ENCODE measurements at regions not wholly inside any gene's neighbourhood (a gene's known extent, or its start where the extent isn't known, plus 50 kb on each side); places are given as distances from the start of the nearest gene placed in this dataset.

DNA sequence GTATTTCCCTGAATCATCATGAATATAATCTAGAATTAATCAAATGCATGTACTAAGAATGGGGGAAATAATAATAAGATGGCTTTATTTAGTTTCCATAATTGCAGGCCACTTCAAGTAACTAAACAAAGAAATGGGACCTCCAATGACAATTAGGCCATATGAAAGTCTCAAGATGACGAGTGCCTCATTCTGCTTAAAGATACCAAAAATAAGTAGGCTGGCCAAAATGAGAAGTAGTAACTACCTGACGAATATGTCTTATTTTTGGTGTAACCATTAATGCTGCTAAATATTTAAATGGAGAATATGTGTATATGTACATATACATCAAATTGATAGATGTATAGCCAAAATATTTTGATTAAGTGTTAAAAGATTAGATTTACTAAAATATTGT is 932.6 kb downstream of the EPHA3 start:
- Histone ChIP-seq H3K4me3 (ENCODE audit: extremely low read depth in 1 of 4, insufficient read depth in 2 of 4, low read depth in 3 of 4, low read length in 4 of 4) (no peak overlapping the region), H3K56ac (replicated peaks; ENCODE audit: insufficient read length, low read depth, low read length) (no peak overlapping the region), H2BK15ac (ENCODE audit: low read length) (no peak overlapping the region), H4K5ac (ENCODE audit: insufficient read length, low read depth, low read length) (no peak overlapping the region), H2BK12ac (ENCODE audit: low read depth, low read length) (no peak overlapping the region), H3K27me3 (replicated peaks in 1 of 4; ENCODE audit: control insufficient read depth in 3 of 4, extremely low read depth in 1 of 4, insufficient read depth in 3 of 4, low read length in 3 of 4) (no peaks in the 10 kb centered on the region), H2AK5ac (ENCODE audit: low read depth, low read length) (no peak overlapping the region), H3K36me3 (ENCODE audit: control insufficient read depth in 2 of 4, insufficient read depth in 4 of 4, low read length in 3 of 4) (no peaks in the 10 kb centered on the region), H4K8ac (ENCODE audit: extremely low read depth, insufficient read depth, low read length) (no peak overlapping the region), H3K4ac (replicated peaks; ENCODE audit: insufficient read length, low read depth, low read length) (no peak overlapping the region), H2BK5ac (ENCODE audit: low read depth, low read length) (no peak overlapping the region), H2AFZ (ENCODE audit: low read length) (no peak overlapping the region), H2BK20ac (ENCODE audit: low read length) (no peak overlapping the region), H3K27ac (ENCODE audit: low read depth, low read length) (no peak overlapping the region), H4K20me1 (replicated peaks in 1 of 2; ENCODE audit: control insufficient read depth in 1 of 2, insufficient read depth in 2 of 2, low read length in 2 of 2) (no peaks in the 10 kb centered on the region), H3K9ac (replicated peaks in 1 of 4; ENCODE audit: extremely low read depth in 1 of 4, low read depth in 3 of 4, low read length in 3 of 4) (no peak overlapping the region), H3K14ac (ENCODE audit: insufficient read length) (no peak overlapping the region), H3K4me2 (ENCODE audit: insufficient read depth in 1 of 2, low read depth in 2 of 2, low read length in 2 of 2) (no peak overlapping the region), H3K79me2 (ENCODE audit: control insufficient read depth in 1 of 2, insufficient read depth in 2 of 2, low read length in 2 of 2) (no peaks in the 10 kb centered on the region), H4K91ac (replicated peaks; ENCODE audit: insufficient read length, low read length) (no peak overlapping the region), H3K23me2 (ENCODE audit: low read depth, low read length) (no peaks in the 10 kb centered on the region; the same call in 1 of the 2 replicates), H3K23ac (ENCODE audit: insufficient read length) (no peak overlapping the region), H3K18ac (ENCODE audit: extremely low read depth, low read length) (no peak overlapping the region), H3K4me1 (replicated peaks in 1 of 4; ENCODE audit: control insufficient read depth in 3 of 4, insufficient read depth in 4 of 4, low read length in 3 of 4) (peaks cover 0 to 8% (median 4%) of the 10 kb centered on the region in 4 experiments; a peak in 5 of 7 replicates), H3K79me1 (ENCODE audit: low read depth, low read length) (no peaks in the 10 kb centered on the region), H3K9me3 (ENCODE audit: insufficient read depth in 2 of 2, low read depth in 1 of 2, low read length in 1 of 2) (peaks cover 0 to 3% of the 10 kb centered on the region in 2 experiments; a peak in 1 of 4 replicates), H2BK120ac (replicated peaks; ENCODE audit: low read depth, low read length) (no peak overlapping the region)
- DNase-seq (ENCODE audit: low read depth in 1 of 2, low spot score in 2 of 2) = no peak
- no peak for FAIRE-seq
- ChIA-PET POLR2A (ENCODE audit: partially characterized antibody) (no interaction called here), CTCF (ENCODE audit: partially characterized antibody) (no interaction called here)
- TF ChIP-seq, protein P1, sequence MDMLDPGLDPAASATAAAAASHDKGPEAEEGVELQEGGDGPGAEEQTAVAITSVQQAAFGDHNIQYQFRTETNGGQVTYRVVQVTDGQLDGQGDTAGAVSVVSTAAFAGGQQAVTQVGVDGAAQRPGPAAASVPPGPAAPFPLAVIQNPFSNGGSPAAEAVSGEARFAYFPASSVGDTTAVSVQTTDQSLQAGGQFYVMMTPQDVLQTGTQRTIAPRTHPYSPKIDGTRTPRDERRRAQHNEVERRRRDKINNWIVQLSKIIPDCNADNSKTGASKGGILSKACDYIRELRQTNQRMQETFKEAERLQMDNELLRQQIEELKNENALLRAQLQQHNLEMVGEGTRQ (IDR thresholded peaks at IDR 0.05; ENCODE audit: low read length) = no peak
- TF ChIP-seq SUZ12 (IDR thresholded peaks at IDR 0.05; ENCODE audit: low read length) (no peak), BACH1 (IDR thresholded peaks at IDR 0.05; ENCODE audit: low read length) (no peak), TBP (IDR thresholded peaks at IDR 0.05; ENCODE audit: low read depth, low read length) (no peak), BCL11A (IDR thresholded peaks at IDR 0.05; ENCODE audit: low read depth in 2 of 2, low read length in 2 of 2) (no peak), SAP30 (IDR thresholded peaks at IDR 0.05; ENCODE audit: insufficient read depth, insufficient replicate concordance, low read length) (no peak), KDM4A (IDR thresholded peaks at IDR 0.05; ENCODE audit: low read depth, low read length, severe bottlenecking) (no peak), YY1 (IDR thresholded peaks at IDR 0.05; ENCODE audit: low read depth, low read length) (no peak)
- TF ChIP-seq, protein P2, sequence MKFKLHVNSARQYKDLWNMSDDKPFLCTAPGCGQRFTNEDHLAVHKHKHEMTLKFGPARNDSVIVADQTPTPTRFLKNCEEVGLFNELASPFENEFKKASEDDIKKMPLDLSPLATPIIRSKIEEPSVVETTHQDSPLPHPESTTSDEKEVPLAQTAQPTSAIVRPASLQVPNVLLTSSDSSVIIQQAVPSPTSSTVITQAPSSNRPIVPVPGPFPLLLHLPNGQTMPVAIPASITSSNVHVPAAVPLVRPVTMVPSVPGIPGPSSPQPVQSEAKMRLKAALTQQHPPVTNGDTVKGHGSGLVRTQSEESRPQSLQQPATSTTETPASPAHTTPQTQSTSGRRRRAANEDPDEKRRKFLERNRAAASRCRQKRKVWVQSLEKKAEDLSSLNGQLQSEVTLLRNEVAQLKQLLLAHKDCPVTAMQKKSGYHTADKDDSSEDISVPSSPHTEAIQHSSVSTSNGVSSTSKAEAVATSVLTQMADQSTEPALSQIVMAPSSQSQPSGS (IDR thresholded peaks at IDR 0.05; ENCODE audit: low read length) = no peak
- 91% methylated on average over 2 of the region's 2 CpGs; no CpG with 5 or more reads in 1 of the 2 experiments for WGBS, 2 experiments (ENCODE audit: extremely low coverage in 1 of 2, insufficient coverage in 1 of 2, insufficient read length in 1 of 2, insufficient replicate concordance in 2 of 2, low coverage in 1 of 2, low lambda C conversion rate in 2 of 2, missing lambda C conversion rate in 1 of 2)

Data from H1 (cell line).